HCT116 (cell line): ENCODE measurements at regions not wholly inside any gene's neighbourhood (a gene's known extent, or its start where the extent isn't known, plus 50 kb on each side); places are given as distances from the start of the nearest gene placed in this dataset.

Experiments
- ATAC-seq: fragments of 200-7000 bp; cut with Tn5 transposase; 2 replicates; pipeline ENCODE4 v1.9.1; 2020; ENCODE audit warnings: mild to moderate bottlenecking, moderate library complexity
- BruUV-seq: library from RNA; stranded (reverse); fragments of 400-500 nt; replicated peaks from 2 replicates; lab custom pipeline; 2021; lab: Mats Ljungman, UMichigan
- CTCF ChIA-PET: fragments of 300-600 bp; sonication (Branson Sonifier 250); formaldehyde crosslinking; loops from one replicate; lab custom pipeline; 2021; ENCODE audit warnings: antibody characterized with exemption; lab: Charles Lee
- POLR2A ChIA-PET: fragments of 300-600, 350-600 bp; sonication (Branson Sonifier 250); formaldehyde crosslinking; loops from one replicate; lab custom pipeline; 2021; ENCODE audit warnings: antibody characterized with exemption; lab: Charles Lee
- RAD21 ChIA-PET, 2 experiments: fragments of 300-600 bp; sonication (Branson Sonifier 250); formaldehyde crosslinking; loops; one replicate each; lab custom pipeline; 2023; ENCODE audit warnings: low total read pairs in 2 of 2; ENCODE audit not compliant: uncharacterized antibody in 2 of 2, unreplicated experiment in 2 of 2, low non-redundant PET in 1 of 2; lab: Charles Lee
- DNase-seq: peaks from one replicate; pipeline ENCODE4 v3.0.0-alpha.2; 2010; ENCODE audit warnings: low read depth, low spot score
- H2AFZ ChIP-seq: fragments of 200-600 bp; shearing (Covaris generic), sonication (generic); 2 replicates; pipeline ENCODE4 v1.6.1; 2017; ENCODE audit warnings: low read depth, mixed run types, mixed read lengths, antibody characterized with exemption, low read length; ENCODE audit not compliant: poor library complexity, severe bottlenecking
- H3K27ac ChIP-seq: 2 replicates; pipeline ENCODE4 v1.5.1; 2012; ENCODE audit warnings: low read depth, low read length
- H3K27me3 ChIP-seq: fragments of 200-600 bp; sonication (generic); 2 replicates; pipeline ENCODE4 v1.6.1; 2016; ENCODE audit warnings: mixed run types, low read length, mixed read lengths; ENCODE audit not compliant: insufficient read depth
- H3K36me3 ChIP-seq, 2 experiments: fragments of 200-500 bp in 1 of 2; fragments of 200-600 bp in 1 of 2; sonication (Bioruptor generic) in 1 of 2; sonication (generic) in 1 of 2; 2 replicates each; pipeline versions ENCODE4 v1.5.1 to v1.6.1; 2014 to 2016; ENCODE audit warnings: low read length in 2 of 2, inconsistent platforms in 1 of 2, mixed read lengths in 1 of 2, mixed run types in 1 of 2; ENCODE audit not compliant: insufficient read depth in 2 of 2, control insufficient read depth in 1 of 2
- H3K4me1 ChIP-seq, 2 experiments: fragments of 200-600 bp in 1 of 2; sonication (generic) in 1 of 2; 2 replicates each; pipeline versions ENCODE4 v1.5.1 to v1.6.1; 2012 to 2017; ENCODE audit warnings: low read length in 2 of 2, inconsistent platforms in 1 of 2, mild to moderate bottlenecking in 1 of 2, mixed read lengths in 1 of 2, mixed run types in 1 of 2, moderate library complexity in 1 of 2; ENCODE audit not compliant: insufficient read depth in 2 of 2, control insufficient read depth in 1 of 2
- H3K4me2 ChIP-seq: fragments of 200-600 bp; sonication (generic); 2 replicates; pipeline ENCODE4 v1.6.1; 2017; ENCODE audit warnings: mixed run types, low read length, mixed read lengths
- H3K4me3 ChIP-seq, 2 experiments: fragments of 200-600 bp in 1 of 2; sonication (generic) in 1 of 2; replicated peaks in 1 of 2; 2 replicates each; pipeline ENCODE4 v1.5.1; 2011 to 2016; ENCODE audit warnings: low read length in 2 of 2, control low read depth in 1 of 2, low read depth in 1 of 2, mild to moderate bottlenecking in 1 of 2, mixed read lengths in 1 of 2, mixed run types in 1 of 2
- H3K79me2 ChIP-seq: fragments of 200-600 bp; sonication (generic); 2 replicates; pipeline ENCODE4 v1.6.1; 2017; ENCODE audit warnings: mild to moderate bottlenecking, mixed run types, low read length, moderate library complexity, mixed read lengths; ENCODE audit not compliant: insufficient read depth
- H3K9ac ChIP-seq: fragments of 200-600 bp; sonication (generic); 2 replicates; pipeline ENCODE4 v1.6.1; 2016; ENCODE audit warnings: low read length, mixed read lengths
- H3K9me2 ChIP-seq: fragments of 200-600 bp; sonication (generic), shearing (Covaris generic); 2 replicates; pipeline ENCODE4 v1.6.1; 2017; ENCODE audit warnings: mixed run types, mild to moderate bottlenecking, moderate library complexity; ENCODE audit not compliant: insufficient read depth
- H3K9me3 ChIP-seq, 2 experiments: fragments of 200-500 bp in 1 of 2; fragments of 200-600 bp in 1 of 2; sonication (Bioruptor generic) in 1 of 2; sonication (generic) in 1 of 2; 2 replicates each; pipeline ENCODE4 v1.6.1; 2014 to 2017; ENCODE audit warnings: low read length in 2 of 2, mixed read lengths in 2 of 2, inconsistent platforms in 1 of 2, low read depth in 1 of 2, mild to moderate bottlenecking in 1 of 2, mixed run types in 1 of 2, moderate library complexity in 1 of 2; ENCODE audit not compliant: control insufficient read depth in 1 of 2, insufficient read depth in 1 of 2
- H4K20me1 ChIP-seq: fragments of 200-600 bp; sonication (generic), shearing (Covaris generic); 2 replicates; pipeline ENCODE4 v1.6.1; 2017; ENCODE audit warnings: mixed run types, mild to moderate bottlenecking, moderate library complexity; ENCODE audit not compliant: insufficient read depth
- ATF3 ChIP-seq: IDR thresholded peaks from 2 replicates; pipeline ENCODE4 v1.6.1; 2012
- CBX3 ChIP-seq: IDR thresholded peaks from 2 replicates; pipeline ENCODE4 v1.6.1; 2012; ENCODE audit warnings: low read depth
- CTCF ChIP-seq, 3 experiments: fragments of 200-600 bp in 1 of 3; sonication (generic) in 1 of 3; IDR thresholded peaks in 2 of 3; conservative IDR thresholded peaks in 1 of 3; 2 replicates each; pipeline ENCODE4 v1.5.1; 2012 to 2017; ENCODE audit warnings: low read depth in 2 of 3, low read length in 2 of 3, antibody characterized with exemption in 1 of 3, borderline replicate concordance in 1 of 3, control low read depth in 1 of 3, mild to moderate bottlenecking in 1 of 3, mixed read lengths in 1 of 3, mixed run types in 1 of 3, moderate library complexity in 1 of 3; ENCODE audit not compliant: insufficient read depth in 1 of 3
- EGR1 ChIP-seq: IDR thresholded peaks from 2 replicates; pipeline ENCODE4 v1.6.1; 2012; ENCODE audit warnings: low read depth
- ELF1 ChIP-seq: IDR thresholded peaks from 2 replicates; pipeline ENCODE4 v1.6.1; 2012; ENCODE audit warnings: low read depth, borderline replicate concordance
- EZH2 ChIP-seq: fragments of 200-600 bp; sonication (generic); IDR thresholded peaks from 2 replicates; pipeline ENCODE4 v1.6.1; 2017; ENCODE audit warnings: antibody characterized with exemption, mixed run types
- FOSL1 ChIP-seq: IDR thresholded peaks from 2 replicates; pipeline ENCODE4 v1.6.1; 2012; ENCODE audit warnings: low read depth
- POLR2A ChIP-seq: IDR thresholded peaks from 2 replicates; pipeline ENCODE4 v1.7.0; 2011; ENCODE audit warnings: borderline replicate concordance; ENCODE audit not compliant: insufficient read depth, insufficient read length; ENCODE audit errors: extremely low read depth
- POLR2AphosphoS5 ChIP-seq: IDR thresholded peaks from 2 replicates; pipeline ENCODE4 v1.6.1; 2011; ENCODE audit warnings: mild to moderate bottlenecking, low read depth, low read length, moderate library complexity
- RAD21 ChIP-seq: IDR thresholded peaks from 2 replicates; pipeline ENCODE4 v1.6.1; 2012; ENCODE audit warnings: low read depth, mild to moderate bottlenecking
- SIN3A ChIP-seq: IDR thresholded peaks from 2 replicates; pipeline ENCODE4 v1.6.1; 2012; ENCODE audit warnings: low read depth
- SP1 ChIP-seq: IDR thresholded peaks from 2 replicates; pipeline ENCODE4 v1.6.1; 2012; ENCODE audit warnings: low read depth
- YY1 ChIP-seq: IDR thresholded peaks from 2 replicates; pipeline ENCODE4 v1.6.1; 2011; ENCODE audit warnings: low read length, low read depth, moderate library complexity, mild to moderate bottlenecking; ENCODE audit not compliant: insufficient replicate concordance; ENCODE audit errors: extremely low read depth
- ZBTB33 ChIP-seq: IDR thresholded peaks from 2 replicates; pipeline ENCODE4 v1.6.1; 2011; ENCODE audit warnings: mild to moderate bottlenecking, low read length, moderate library complexity; ENCODE audit not compliant: insufficient replicate concordance; ENCODE audit errors: extremely low read depth
- ZNF274 ChIP-seq: fragments of 200-500 bp; sonication (Bioruptor generic); IDR thresholded peaks from 2 replicates; pipeline ENCODE4 v1.6.1; 2014; ENCODE audit warnings: mild to moderate bottlenecking, low read depth, low read length, inconsistent platforms
- intact Hi-C: fragments of 100-400 bp; cut with micrococcal nuclease; formaldehyde crosslinking; loops from 2 replicates; pipeline ENCODE4 v1.10.0; 2022

GRCh38 chr7:131964203-131964602 lies 407.8 kb upstream of the PODXL start:
- H3K9me2 ChIP-seq = no peaks in the 10 kb centered on the region
- ATAC-seq = no peak
- no peaks in the 10 kb centered on the region for H3K36me3 ChIP-seq
- no peak overlapping the region for H3K27ac ChIP-seq
- no peak for DNase-seq
- ChIA-PET RAD21 (no interaction called here), CTCF (no interaction called here), POLR2A (no interaction called here)
- H3K79me2 ChIP-seq = no peaks in the 10 kb centered on the region
- no peaks in the 10 kb centered on the region for H4K20me1 ChIP-seq
- H3K4me2 ChIP-seq = no peak overlapping the region
- H3K4me1 ChIP-seq = no peaks in the 10 kb centered on the region
- H3K27me3 ChIP-seq = peaks cover 33% of the 10 kb centered on the region
- no peak overlapping the region for H3K4me3 ChIP-seq
- no peaks in the 10 kb centered on the region for H3K9me3 ChIP-seq
- H2AFZ ChIP-seq = no peak overlapping the region
- H3K9ac ChIP-seq = no peak overlapping the region
- no TSS peak for BruUV-seq
- intact Hi-C loops = no loop called here
- no peak for TF ChIP-seq FOSL1
- no peak for TF ChIP-seq SIN3A
- TF ChIP-seq CBX3 = no peak
- no peak for TF ChIP-seq EZH2
- no peak for TF ChIP-seq ATF3
- no peak for TF ChIP-seq CTCF (IDR thresholded peaks at IDR 0.05 in 2 of 3, conservative IDR thresholded peaks at IDR 0.05 in 1 of 3; ENCODE audit: borderline replicate concordance in 1 of 3, insufficient read depth in 1 of 3, low read depth in 2 of 3, low read length in 2 of 3)
- no peak for TF ChIP-seq RAD21
- no peak for TF ChIP-seq EGR1
- TF ChIP-seq ELF1 = no peak
- TF ChIP-seq SP1 = no peak
- TF ChIP-seq YY1 = no peak
- no peak for TF ChIP-seq POLR2A
- no peak for TF ChIP-seq ZNF274
- no peak for TF ChIP-seq POLR2AphosphoS5
- TF ChIP-seq ZBTB33 = no peak
